ENCODE measurements at regions not wholly inside any gene's neighbourhood (a gene's known extent, or its start where the extent isn't known, plus 50 kb on each side); places are given as distances from the start of the nearest gene placed in this dataset.

GRCh38 chr22:49199224-49199623, 628.4 kb downstream of the BRD1 start:
- no peak for DNase-seq (ENCODE audit: low read depth in 2 of 3, low spot score in 2 of 3)

GRCh38 chr22:49198705-49199084, 629.0 kb downstream of the BRD1 start:
- no peak for DNase-seq (ENCODE audit: low read depth in 2 of 3, low spot score in 2 of 3)

GRCh38 chr22:49197986-49198704, 629.5 kb downstream of the BRD1 start:
- no peak for DNase-seq (ENCODE audit: low read depth in 2 of 3, low spot score in 2 of 3)

- DNase-seq (ENCODE audit: low read depth in 2 of 3, low spot score in 2 of 3): no peak
These were observed 630.2 kb downstream of the BRD1 start for GRCh38 chr22:49197505-49197904.

- DNase-seq (ENCODE audit: low read depth in 2 of 3, low spot score in 2 of 3): no peak
These were observed 631.6 kb downstream of the BRD1 start for GRCh38 chr22:49196046-49196511.

GRCh38 chr22:49195636-49196035, 632.0 kb downstream of the BRD1 start:
- no peak for DNase-seq (ENCODE audit: low read depth in 2 of 3, low spot score in 2 of 3)

- no peak for DNase-seq (ENCODE audit: low read depth in 2 of 3, low spot score in 2 of 3)
These were observed 633.7 kb downstream of the BRD1 start for GRCh38 chr22:49193901-49194465.

- DNase-seq (ENCODE audit: low read depth in 2 of 3, low spot score in 2 of 3): no peak
These were observed 634.3 kb downstream of the BRD1 start for GRCh38 chr22:49193348-49193747.

- DNase-seq (ENCODE audit: low read depth in 2 of 3, low spot score in 2 of 3): no peak
These were observed 634.8 kb downstream of the BRD1 start for GRCh38 chr22:49192857-49193250.

GRCh38 chr22:49192180-49192856, 635.4 kb downstream of the BRD1 start:
- DNase-seq (ENCODE audit: low read depth in 2 of 3, low spot score in 2 of 3): peak in 1 of 3 donors; percentile 3

- DNase-seq (ENCODE audit: low read depth in 2 of 3, low spot score in 2 of 3): no peak
These were observed 636.1 kb downstream of the BRD1 start for GRCh38 chr22:49191506-49191980.

- DNase-seq (ENCODE audit: low read depth in 2 of 3, low spot score in 2 of 3): no peak
These were observed 636.7 kb downstream of the BRD1 start for GRCh38 chr22:49190816-49191505.

- no peak for DNase-seq (ENCODE audit: low read depth in 2 of 3, low spot score in 2 of 3)
These were observed 637.8 kb downstream of the BRD1 start for GRCh38 chr22:49189871-49190270.

- no peak for DNase-seq (ENCODE audit: low read depth in 2 of 3, low spot score in 2 of 3)
These were observed 639.1 kb downstream of the BRD1 start for GRCh38 chr22:49188591-49188990.

- DNase-seq (ENCODE audit: low read depth in 2 of 3, low spot score in 2 of 3): no peak
These were observed 639.6 kb downstream of the BRD1 start for GRCh38 chr22:49188091-49188490.

GRCh38 chr22:49186762-49187161, 640.9 kb downstream of the BRD1 start:
- no peak for DNase-seq (ENCODE audit: low read depth in 2 of 3, low spot score in 2 of 3)

GRCh38 chr22:49186293-49186692, 641.4 kb downstream of the BRD1 start:
- DNase-seq (ENCODE audit: low read depth in 2 of 3, low spot score in 2 of 3): no peak

- no peak for DNase-seq (ENCODE audit: low read depth in 2 of 3, low spot score in 2 of 3)
These were observed 642.2 kb downstream of the BRD1 start for GRCh38 chr22:49185312-49185969.

GRCh38 chr22:49184736-49185135, 642.9 kb downstream of the BRD1 start:
- DNase-seq (ENCODE audit: low read depth in 2 of 3, low spot score in 2 of 3): no peak

- DNase-seq (ENCODE audit: low read depth in 2 of 3, low spot score in 2 of 3): no peak
These were observed 643.9 kb downstream of the BRD1 start for GRCh38 chr22:49183826-49184216.

All from hematopoietic multipotent progenitor cell (in vitro differentiated cells).